ENCODE measurements at regions not wholly inside any gene's neighbourhood (a gene's known extent, or its start where the extent isn't known, plus 50 kb on each side); places are given as distances from the start of the nearest gene placed in this dataset.

GRCh38 chr3:99176169-99176964 is 274.9 kb upstream of the DCBLD2 start:
- DNase-seq = no peak

DNA sequence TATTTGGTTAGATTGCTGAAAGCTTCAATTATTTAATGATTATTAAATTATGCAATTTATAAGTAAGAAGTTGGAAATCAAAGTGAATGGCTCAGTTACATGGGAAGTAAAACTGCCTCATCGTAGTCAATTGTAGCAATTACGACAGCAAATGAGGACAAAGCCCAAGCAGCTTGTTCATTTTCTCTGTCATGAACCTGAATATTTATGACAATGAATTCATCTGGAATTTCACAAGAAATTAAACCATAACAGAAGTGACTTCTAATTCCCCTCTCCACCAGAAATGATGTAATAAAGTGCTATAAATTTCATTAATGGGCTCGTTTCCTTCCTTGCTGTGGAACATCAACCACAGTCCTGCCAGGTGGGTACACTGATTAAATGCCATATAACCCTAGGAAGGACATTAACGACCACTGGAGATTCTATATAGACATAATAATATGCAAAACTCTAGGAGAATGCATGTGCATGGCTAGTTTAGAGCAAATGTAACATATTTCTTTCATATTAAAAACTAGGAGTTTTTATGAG is 273.8 kb upstream of the DCBLD2 start:
- DNase-seq = no peak

DNA sequence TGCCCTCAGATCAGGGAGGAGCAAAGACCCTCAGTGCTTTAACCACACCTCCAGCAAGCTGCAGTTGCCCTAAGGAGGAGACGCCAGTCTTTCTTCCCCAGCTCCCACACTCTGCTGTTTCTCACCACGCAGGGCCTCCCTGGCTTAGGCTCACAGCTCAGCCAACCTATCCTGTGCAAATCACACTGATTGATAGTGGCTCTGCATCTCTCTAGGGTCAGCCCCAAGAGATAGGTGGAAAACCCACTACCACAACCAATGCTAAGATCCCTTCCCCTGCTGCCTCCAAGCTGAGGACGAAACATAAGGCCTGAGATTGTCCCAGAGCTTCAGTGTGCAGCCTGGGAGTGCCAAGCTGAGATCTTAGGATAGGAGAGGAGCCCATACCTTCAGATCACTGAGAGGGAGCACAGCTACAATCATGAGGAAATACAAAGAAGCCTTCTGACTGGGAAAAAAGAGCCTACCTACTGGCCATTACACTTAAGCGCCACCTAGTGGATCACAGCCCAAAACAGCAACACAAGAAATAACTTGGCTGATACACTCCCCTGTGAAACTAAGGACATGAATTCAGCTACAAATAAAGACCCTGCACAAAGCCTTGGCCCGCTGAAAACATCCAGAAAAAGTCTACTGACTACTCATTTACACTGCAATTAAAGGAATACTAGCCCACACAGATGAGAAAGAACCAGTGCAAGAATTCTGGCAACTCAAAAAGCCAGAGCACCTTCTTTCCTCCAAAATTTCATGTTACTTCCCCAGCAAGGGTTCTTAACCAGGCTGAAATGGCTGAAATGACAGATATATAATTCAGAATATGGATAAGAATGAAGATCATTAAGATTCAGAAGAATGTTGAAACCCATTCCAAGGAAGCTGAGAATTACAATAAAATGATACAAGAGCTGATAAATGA is 271.5 kb upstream of the DCBLD2 start:
- peak; percentile 70 to 72 for DNase-seq

GRCh38 chr3:99171800-99172199 is 270.3 kb upstream of the DCBLD2 start:
- no peak for DNase-seq

- DNase-seq = no peak
Measured at GRCh38 chr3:99170867-99171517, 269.5 kb upstream of the DCBLD2 start.

DNA sequence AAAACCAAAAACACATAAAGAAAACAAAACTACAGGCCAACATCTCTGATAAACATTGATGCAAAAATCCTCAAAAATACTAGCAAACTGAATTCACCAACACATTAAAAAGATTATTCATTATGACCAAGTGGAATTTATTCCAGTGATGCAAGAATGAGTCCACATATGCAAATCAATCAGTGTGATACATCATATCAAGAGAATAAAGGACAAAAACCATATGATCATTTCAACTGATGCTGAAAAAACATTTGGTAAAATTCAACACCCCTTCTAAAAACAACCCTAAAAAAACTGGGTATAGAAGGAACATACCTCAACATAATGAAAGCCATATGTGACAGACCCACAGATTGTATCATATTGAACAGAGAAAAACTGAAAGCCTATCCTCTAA is 265.6 kb upstream of the DCBLD2 start:
- no peak for DNase-seq

DNA sequence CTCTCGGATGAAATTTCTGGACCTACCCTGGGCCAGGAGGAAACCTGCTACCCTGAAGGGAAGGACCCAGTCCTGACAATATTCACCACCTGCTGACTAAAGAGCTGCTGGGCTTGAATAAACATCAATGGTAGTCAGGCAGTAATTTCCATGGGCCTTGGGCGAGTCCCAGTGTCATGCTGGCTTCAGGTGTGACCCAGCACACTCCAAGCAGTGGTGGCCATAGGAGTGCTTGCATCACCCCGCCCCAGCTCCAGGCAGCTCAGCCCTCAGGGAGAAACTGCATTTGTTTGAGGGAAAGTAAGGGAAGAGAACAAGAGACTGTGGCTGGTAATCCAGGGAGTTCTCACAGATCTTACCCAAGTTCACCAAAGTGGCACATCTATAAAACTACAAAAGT is 261.8 kb upstream of the DCBLD2 start:
- DNase-seq = no peak

DNA sequence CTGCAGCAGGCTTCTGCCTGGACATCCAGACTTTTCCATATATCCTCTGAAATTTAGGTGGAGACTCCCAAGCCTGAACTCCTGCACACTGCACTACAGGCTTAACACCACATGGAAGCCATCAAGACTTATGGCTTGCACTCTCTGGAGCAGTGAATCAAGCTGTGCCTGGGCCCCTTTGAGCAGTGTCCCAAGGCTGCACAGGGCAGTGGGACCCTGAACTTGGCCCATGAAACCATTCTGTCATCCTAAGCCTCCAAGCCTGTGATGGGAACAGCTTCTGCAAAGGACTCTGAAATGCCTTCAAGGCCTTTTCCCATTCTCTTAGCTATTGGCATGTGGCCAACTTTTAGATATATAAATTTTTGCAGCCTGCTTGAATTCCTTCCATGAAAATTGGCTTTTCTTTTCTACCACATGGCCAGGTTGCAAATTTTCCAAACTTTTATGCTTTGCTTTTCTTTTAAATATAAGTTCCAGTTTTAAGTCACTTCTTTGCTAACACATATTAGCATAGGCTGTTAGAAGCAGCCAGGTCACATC is 257.8 kb upstream of the DCBLD2 start:
- no peak for DNase-seq

DNA sequence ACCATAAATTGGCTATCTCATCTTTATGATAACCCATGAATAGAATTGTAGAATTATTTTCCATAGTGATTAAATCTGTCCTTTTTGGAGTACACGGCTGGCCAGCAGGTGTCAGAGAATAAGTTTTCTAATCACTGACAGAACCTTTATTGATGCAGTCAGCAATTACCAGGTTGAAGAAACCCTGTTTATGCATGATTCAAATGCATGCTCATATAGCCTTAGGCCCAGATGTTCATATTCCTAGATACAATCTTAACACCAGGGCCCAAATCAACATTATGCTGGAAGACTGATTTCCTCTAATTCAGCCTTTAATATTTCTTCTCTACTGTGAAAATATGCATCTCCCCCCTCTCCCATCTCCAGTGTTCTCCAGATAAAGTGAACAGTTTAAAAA is 243.5 kb upstream of the DCBLD2 start:
- DNase-seq = no peak

GRCh38 chr3:99143493-99143892 is 242.0 kb upstream of the DCBLD2 start:
- no peak for DNase-seq

GRCh38 chr3:99134986-99135385 is 233.5 kb upstream of the DCBLD2 start:
- DNase-seq = no peak

DNA sequence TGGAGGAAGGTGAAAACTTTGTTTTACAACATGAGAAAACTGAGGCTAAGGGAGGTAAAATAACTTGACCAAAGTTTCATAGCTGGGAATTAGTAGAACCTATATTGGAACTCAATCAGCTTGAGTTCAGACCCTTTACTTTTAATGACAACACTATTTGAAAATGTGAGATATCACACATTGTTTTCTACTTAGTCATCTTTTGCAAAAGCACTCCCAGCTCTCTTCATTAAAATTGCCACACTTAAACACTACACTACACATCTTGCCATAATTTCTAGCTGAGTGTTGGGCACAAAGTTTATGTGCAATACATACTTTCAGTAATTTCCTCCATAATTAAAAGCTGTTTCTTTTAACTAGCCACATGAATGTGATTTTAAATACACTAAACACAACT is 230.4 kb upstream of the DCBLD2 start:
- no peak for DNase-seq

DNA sequence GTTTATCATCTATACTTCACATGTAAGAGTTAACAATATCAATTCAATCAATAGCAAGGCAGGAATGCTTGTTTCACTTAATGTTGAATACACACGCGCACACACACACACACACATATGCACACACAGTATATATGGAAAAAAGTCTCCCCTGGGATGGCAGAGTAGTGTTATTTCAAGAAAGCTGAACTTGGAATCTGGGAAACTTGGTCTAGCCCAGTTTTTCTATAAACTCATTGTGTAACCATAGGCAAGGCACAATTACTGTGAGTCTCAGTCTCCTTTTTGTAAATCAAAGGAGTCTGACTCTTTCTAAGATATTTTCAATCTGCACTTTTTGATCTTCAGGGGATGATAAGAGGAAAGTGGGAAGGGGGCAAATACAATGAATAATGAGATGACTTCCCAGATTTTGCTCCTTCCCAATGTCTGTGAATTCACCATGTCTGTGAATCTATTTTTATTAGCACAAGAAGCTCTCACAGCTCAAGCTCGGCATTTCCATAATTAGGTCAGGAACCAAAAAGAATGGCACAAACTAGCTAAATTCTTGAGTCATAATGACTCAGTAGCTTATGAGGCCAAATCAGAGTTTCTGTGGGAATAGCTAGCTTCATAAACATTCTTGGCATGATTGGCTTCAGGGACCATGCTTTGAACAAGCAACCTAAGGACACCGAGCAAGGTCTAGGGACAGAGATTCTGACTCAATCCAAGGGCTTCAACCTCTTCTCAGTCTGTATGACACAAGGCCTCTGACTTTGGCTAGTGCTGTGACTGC is 227.4 kb upstream of the DCBLD2 start:
- DNase-seq = no peak

- no peak for DNase-seq
Measured at GRCh38 chr3:99128235-99128634, 226.7 kb upstream of the DCBLD2 start.

DNA sequence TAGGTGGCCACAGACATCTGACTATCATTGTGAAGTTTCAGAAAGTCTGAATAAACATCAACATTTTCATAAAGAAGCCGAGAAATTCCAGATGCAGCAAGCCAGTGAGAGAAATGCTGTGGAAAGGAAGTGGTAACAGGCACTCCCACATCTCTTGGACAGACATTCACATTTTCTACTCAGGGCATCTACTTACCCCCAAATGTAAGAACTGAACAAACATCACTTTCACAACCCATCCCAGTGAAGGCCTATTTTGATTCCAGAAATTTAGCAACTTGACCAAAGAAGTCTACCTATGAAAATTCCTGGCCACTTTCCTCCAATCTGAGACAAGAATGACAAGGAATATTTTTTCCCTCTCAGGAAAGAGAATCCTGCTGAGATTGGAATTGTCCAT is 224.8 kb upstream of the DCBLD2 start:
- DNase-seq = no peak

GRCh38 chr3:99119385-99119784 is 217.9 kb upstream of the DCBLD2 start:
- DNase-seq = no peak

- DNase-seq = no peak
Measured at GRCh38 chr3:99118381-99118780, 216.9 kb upstream of the DCBLD2 start.

DNA sequence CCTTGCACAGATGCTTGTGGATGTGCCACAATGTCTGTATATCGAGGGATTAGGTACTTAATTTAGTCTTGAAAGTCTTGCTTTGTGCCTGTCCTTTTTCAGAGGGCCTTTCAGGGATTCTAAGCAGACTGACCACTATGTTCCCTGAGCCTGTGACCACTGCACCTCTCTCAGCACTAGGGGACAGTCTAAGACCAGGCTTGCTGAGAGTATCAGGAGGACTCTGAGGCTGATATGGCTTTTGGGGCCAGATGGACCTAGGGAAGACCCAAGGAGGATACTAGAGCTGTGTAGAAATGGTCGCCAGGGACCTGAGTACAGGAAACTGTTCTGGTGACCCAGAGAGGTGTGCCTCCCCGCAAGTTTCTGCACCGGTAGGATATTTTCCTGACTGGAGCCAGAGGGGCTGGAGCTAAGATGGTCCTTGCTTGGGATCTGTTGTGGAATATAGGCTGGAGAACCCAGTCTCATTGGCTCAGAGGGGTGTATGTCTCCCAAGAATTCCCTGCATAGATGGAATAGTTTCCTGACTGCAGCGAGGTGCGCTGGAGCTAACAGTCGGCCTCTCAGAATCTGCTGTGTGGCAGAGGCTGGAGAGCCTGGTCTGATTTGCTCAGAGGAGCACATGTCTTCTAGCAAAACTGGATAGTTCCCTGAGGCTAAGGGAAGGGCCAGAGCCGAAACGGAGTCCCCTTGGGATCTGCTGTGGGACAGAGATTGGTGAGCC is 213.2 kb upstream of the DCBLD2 start:
- peak; percentile 17 to 27 for DNase-seq

DNA sequence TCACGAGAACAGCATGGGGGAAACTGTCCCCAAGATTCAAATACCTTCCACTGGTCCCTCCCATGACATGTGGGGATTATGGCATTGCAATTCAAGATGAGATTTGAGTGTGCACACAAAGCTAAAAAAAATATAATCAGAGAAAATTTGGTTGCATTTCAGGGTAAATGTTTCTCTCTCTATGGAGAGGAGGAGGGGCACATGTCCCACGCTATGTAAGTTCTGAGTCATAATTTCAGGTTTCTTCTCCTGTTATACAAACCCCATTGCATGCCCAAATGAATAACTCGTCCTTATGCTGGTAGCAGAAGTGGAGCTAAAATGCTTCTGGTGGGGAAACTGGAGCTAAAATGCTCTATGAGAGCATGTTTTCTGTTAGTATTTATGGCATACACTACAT is 209.7 kb upstream of the DCBLD2 start:
- DNase-seq = no peak

DNA sequence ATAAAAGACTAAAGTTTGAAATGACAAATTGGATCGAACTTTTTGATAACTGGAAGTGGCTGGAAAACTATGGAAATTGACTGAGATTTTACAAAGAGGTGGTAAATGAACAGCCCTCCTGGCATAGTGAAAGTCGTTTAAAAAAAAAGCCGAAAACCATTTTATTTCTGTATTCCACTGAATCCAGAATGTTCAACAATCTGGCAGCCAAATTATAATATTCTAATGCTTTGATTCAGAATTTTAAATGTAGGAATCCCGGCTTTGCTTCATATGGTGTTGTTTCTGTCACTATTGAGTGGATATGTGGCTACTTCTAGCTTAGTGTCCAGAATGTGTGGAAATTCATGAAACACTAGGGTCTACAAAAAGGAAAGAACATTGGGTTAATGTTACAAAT is 208.9 kb upstream of the DCBLD2 start:
- no peak for DNase-seq

GRCh38 chr3:99108508-99108907 is 207.0 kb upstream of the DCBLD2 start:
- no peak for DNase-seq

- DNase-seq = no peak
Measured at GRCh38 chr3:99094606-99095005, 193.1 kb upstream of the DCBLD2 start.

Measured in AML-193 (cell line).